Activated CD4-positive, CD25-positive, alpha-beta regulatory T cell treated with anti-CD3 and anti-CD28 coated beads, Interleukin-2, amount 50 U/mL, for 16 hours (primary cell): ENCODE measurements at regions not wholly inside any gene's neighbourhood (a gene's known extent, or its start where the extent isn't known, plus 50 kb on each side); places are given as distances from the start of the nearest gene placed in this dataset.
"Not testable (repeated sequence)": the region's sequence is repeated elsewhere in the genome, so short reads cannot be mapped to it uniquely, and the experiment has no call there.

Experiments used
- DNase-seq: peaks from one replicate; pipeline ENCODE4 v3.0.0-alpha.2; 2020; ENCODE audit warnings: low read depth, low spot score

GRCh38 chr14:22105006-22105623 is 431.5 kb upstream of the OR4E1 start:
- DNase-seq, result no peak

- DNase-seq, result not testable (repeated sequence)
Observed at GRCh38 chr14:22100764-22101120, 427.1 kb upstream of the OR4E1 start.

- no peak for DNase-seq
Observed at GRCh38 chr14:22099942-22100763, 426.5 kb upstream of the OR4E1 start.

GRCh38 chr14:22098435-22098834 is 424.8 kb upstream of the OR4E1 start:
- no peak for DNase-seq

- DNase-seq, result no peak
Observed at GRCh38 chr14:22097586-22098292, 424.1 kb upstream of the OR4E1 start.

GRCh38 chr14:22097072-22097471 is 423.5 kb upstream of the OR4E1 start:
- DNase-seq, result no peak

- no peak for DNase-seq
Observed at GRCh38 chr14:22096514-22096895, 422.9 kb upstream of the OR4E1 start.

- no peak for DNase-seq
Observed at GRCh38 chr14:22095860-22096513, 422.4 kb upstream of the OR4E1 start.

GRCh38 chr14:22089940-22090339 is 416.3 kb upstream of the OR4E1 start:
- no peak for DNase-seq

- DNase-seq, result no peak
Observed at GRCh38 chr14:22088614-22089342, 415.2 kb upstream of the OR4E1 start.

- DNase-seq, result no peak
Observed at GRCh38 chr14:22086131-22086530, 412.5 kb upstream of the OR4E1 start.

- no peak for DNase-seq
Observed at GRCh38 chr14:22084393-22085281, 411.0 kb upstream of the OR4E1 start.

- DNase-seq, result no peak
Observed at GRCh38 chr14:22081337-22081736, 407.7 kb upstream of the OR4E1 start.

- DNase-seq, result no peak
Observed at GRCh38 chr14:22079766-22080165, 406.1 kb upstream of the OR4E1 start.

- DNase-seq, result no peak
Observed at GRCh38 chr14:22073801-22074200, 400.2 kb upstream of the OR4E1 start.

GRCh38 chr14:22071006-22071405 is 397.4 kb upstream of the OR4E1 start:
- no peak for DNase-seq

- no peak for DNase-seq
Observed at GRCh38 chr14:22070119-22070982, 396.7 kb upstream of the OR4E1 start.

GRCh38 chr14:22065347-22065746 is 391.7 kb upstream of the OR4E1 start:
- DNase-seq, result no peak

GRCh38 chr14:22059201-22059600 is 385.6 kb upstream of the OR4E1 start:
- DNase-seq, result no peak

- no peak for DNase-seq
Observed at GRCh38 chr14:22052795-22053194, 379.2 kb upstream of the OR4E1 start.
